GM19328 (cell line): ENCODE measurements at regions not wholly inside any gene's neighbourhood (a gene's known extent, or its start where the extent isn't known, plus 50 kb on each side); places are given as distances from the start of the nearest gene placed in this dataset.
"Not testable (repeated sequence)": the region's sequence is repeated elsewhere in the genome, so short reads cannot be mapped to it uniquely, and the experiment has no call there.

ENCODE experiments used
- ATAC-seq: cut with Tn5 transposase; IDR thresholded peaks from one replicate; pipeline ENCODE4 v1.9.1; 2021; ENCODE audit warnings: mild to moderate bottlenecking, moderate library complexity; ENCODE audit not compliant: unreplicated experiment

- not testable (repeated sequence) for ATAC-seq
Observed at GRCh38 chr14:106153362-106153955, 627.1 kb downstream of the TMEM121 start.

GRCh38 chr14:106163316-106163715, 636.9 kb downstream of the TMEM121 start:
- ATAC-seq = no peak

GRCh38 chr14:106163812-106164211, 637.4 kb downstream of the TMEM121 start:
- ATAC-seq = not testable (repeated sequence)

GRCh38 chr14:106166232-106166631, 639.8 kb downstream of the TMEM121 start:
- ATAC-seq = no peak

GRCh38 chr14:106166650-106167204, 640.3 kb downstream of the TMEM121 start:
- no peak for ATAC-seq

GRCh38 chr14:106170163-106170658, 643.8 kb downstream of the TMEM121 start:
- not testable (repeated sequence) for ATAC-seq

- no peak for ATAC-seq
Observed at GRCh38 chr14:106174206-106174605, 647.8 kb downstream of the TMEM121 start.

GRCh38 chr14:106177266-106178246, 651.2 kb downstream of the TMEM121 start:
- ATAC-seq = not testable (repeated sequence)

- no peak for ATAC-seq
Observed at GRCh38 chr14:106179761-106180160, 653.4 kb downstream of the TMEM121 start.

- not testable (repeated sequence) for ATAC-seq
Observed at GRCh38 chr14:106184771-106185170, 658.4 kb downstream of the TMEM121 start.

GRCh38 chr14:106185174-106185836, 658.9 kb downstream of the TMEM121 start:
- ATAC-seq = not testable (repeated sequence)

- ATAC-seq = no peak
Observed at GRCh38 chr14:106185837-106186233, 659.5 kb downstream of the TMEM121 start.

- ATAC-seq = no peak
Observed at GRCh38 chr14:106187216-106187615, 660.8 kb downstream of the TMEM121 start.

GRCh38 chr14:106192701-106193100, 666.3 kb downstream of the TMEM121 start:
- ATAC-seq = not testable (repeated sequence)

- ATAC-seq = not testable (repeated sequence)
Observed at GRCh38 chr14:106196459-106196858, 670.1 kb downstream of the TMEM121 start.

GRCh38 chr14:106197264-106197663, 670.9 kb downstream of the TMEM121 start:
- ATAC-seq = not testable (repeated sequence)

- no peak for ATAC-seq
Observed at GRCh38 chr14:106199097-106199496, 672.7 kb downstream of the TMEM121 start.

- no peak for ATAC-seq
Observed at GRCh38 chr14:106200541-106201315, 674.3 kb downstream of the TMEM121 start.

GRCh38 chr14:106201376-106201775, 675.0 kb downstream of the TMEM121 start:
- ATAC-seq = no peak

- ATAC-seq = no peak
Observed at GRCh38 chr14:106203438-106203837, 677.1 kb downstream of the TMEM121 start.
